GM21825 (cell line): ENCODE measurements at regions not wholly inside any gene's neighbourhood (a gene's known extent, or its start where the extent isn't known, plus 50 kb on each side); places are given as distances from the start of the nearest gene placed in this dataset.

Source experiments
- ATAC-seq: cut with Tn5 transposase; IDR thresholded peaks from one replicate; pipeline ENCODE4 v1.9.1; 2021; ENCODE audit warnings: mild to moderate bottlenecking, moderate library complexity; ENCODE audit not compliant: unreplicated experiment

GRCh38 chr6:168837254-168838036 lies 396.5 kb downstream of the SMOC2 start:
- ATAC-seq: no peak

GRCh38 chr6:168835991-168836390 lies 395.0 kb downstream of the SMOC2 start:
- no peak for ATAC-seq

GRCh38 chr6:168834801-168835200 lies 393.8 kb downstream of the SMOC2 start:
- ATAC-seq: no peak

GRCh38 chr6:168834042-168834587 lies 393.1 kb downstream of the SMOC2 start:
- ATAC-seq: no peak

GRCh38 chr6:168828800-168829199 lies 387.8 kb downstream of the SMOC2 start:
- ATAC-seq: no peak

GRCh38 chr6:168828035-168828434 lies 387.1 kb downstream of the SMOC2 start:
- ATAC-seq: no peak

GRCh38 chr6:168827586-168827871 lies 386.5 kb downstream of the SMOC2 start:
- ATAC-seq: no peak

GRCh38 chr6:168826726-168827585 lies 386.0 kb downstream of the SMOC2 start:
- no peak for ATAC-seq

GRCh38 chr6:168826078-168826390 lies 385.1 kb downstream of the SMOC2 start:
- no peak for ATAC-seq

- no peak for ATAC-seq
Observed at GRCh38 chr6:168825226-168826077, 384.5 kb downstream of the SMOC2 start.

GRCh38 chr6:168823397-168824212 lies 382.6 kb downstream of the SMOC2 start:
- no peak for ATAC-seq

- no peak for ATAC-seq
Observed at GRCh38 chr6:168822376-168822775, 381.4 kb downstream of the SMOC2 start.

GRCh38 chr6:168819546-168819945 lies 378.6 kb downstream of the SMOC2 start:
- ATAC-seq: no peak

GRCh38 chr6:168817558-168818159 lies 376.7 kb downstream of the SMOC2 start:
- ATAC-seq: no peak

- ATAC-seq: no peak
Observed at GRCh38 chr6:168815229-168815628, 374.2 kb downstream of the SMOC2 start.

GRCh38 chr6:168808232-168808631 lies 367.2 kb downstream of the SMOC2 start:
- ATAC-seq: no peak

- no peak for ATAC-seq
Observed at GRCh38 chr6:168804331-168804730, 363.3 kb downstream of the SMOC2 start.

- ATAC-seq: no peak
Observed at GRCh38 chr6:168803874-168804273, 362.9 kb downstream of the SMOC2 start.

- ATAC-seq: no peak
Observed at GRCh38 chr6:168799067-168799466, 358.1 kb downstream of the SMOC2 start.

- no peak for ATAC-seq
Observed at GRCh38 chr6:168796106-168796505, 355.1 kb downstream of the SMOC2 start.
